ENCODE measurements at regions not wholly inside any gene's neighbourhood (a gene's known extent, or its start where the extent isn't known, plus 50 kb on each side); places are given as distances from the start of the nearest gene placed in this dataset.

DNA sequence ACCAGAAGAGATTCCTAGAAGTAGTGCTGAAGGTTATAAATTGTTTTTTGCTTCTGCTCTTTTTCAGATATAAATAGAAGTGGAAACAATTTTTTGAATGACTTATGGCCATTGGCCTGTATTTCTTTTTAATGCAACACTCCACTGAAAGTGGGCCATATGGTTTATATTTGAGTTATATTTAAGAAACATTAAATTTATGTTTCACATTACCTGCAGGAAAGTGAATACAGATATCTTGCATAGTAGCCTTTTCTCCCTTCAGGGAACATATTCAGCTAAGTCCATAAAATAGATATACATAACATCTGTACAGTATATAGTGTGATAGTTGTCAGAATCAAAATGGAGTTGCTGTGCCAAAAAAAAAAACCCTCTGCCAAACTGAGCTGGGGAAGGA lies 53.1 kb upstream of the EFEMP1 start:
- H3K9me3 Mint-ChIP-seq: no peaks in the 10 kb centered on the region; the same call in 1 of the 2 replicates
- CTCF ChIA-PET: interaction anchor here (0.9 to 1.2 kb wide), 2 partner anchors 10 to 15 kb away, joined by 3 to 6 read pairs; no protein-coding TSS in a partner anchor

More for the DNA sequence above, 53.1 kb upstream of the EFEMP1 start:
- no peak overlapping the region for H3K4me3 Mint-ChIP-seq
- peaks cover 2% of the 10 kb centered on the region; the same call in 1 of the 2 replicates for H3K4me1 Mint-ChIP-seq
- no peaks in the 10 kb centered on the region for H3K36me3 Mint-ChIP-seq
- no peaks in the 10 kb centered on the region for H3K27me3 Mint-ChIP-seq (ENCODE audit: low read depth)
- ATAC-seq (no peak), DNase-seq (ENCODE audit: low spot score) (no peak)
- H3K27ac Mint-ChIP-seq: no peak overlapping the region
- POLR2A ChIA-PET: no interaction called here
- TF ChIP-seq ZNF512 (CRISPR knock-in tag; IDR thresholded peaks at IDR 0.05; ENCODE audit: borderline replicate concordance) (no peak), JAZF1 (CRISPR knock-in tag; IDR thresholded peaks at IDR 0.05) (no peak), GRHL2 (CRISPR knock-in tag; IDR thresholded peaks at IDR 0.05; ENCODE audit: insufficient replicate concordance, severe bottlenecking) (no peak), JUN (CRISPR knock-in tag; IDR thresholded peaks at IDR 0.05) (no peak), ZSCAN18 (CRISPR knock-in tag; IDR thresholded peaks at IDR 0.05) (no peak), ATF1 (CRISPR knock-in tag; IDR thresholded peaks at IDR 0.05) (no peak), CREM (CRISPR knock-in tag; IDR thresholded peaks at IDR 0.05) (no peak), NR2C2 (CRISPR knock-in tag; IDR thresholded peaks at IDR 0.05) (no peak), NFE2L1 (CRISPR knock-in tag; IDR thresholded peaks at IDR 0.05) (no peak), EMX1 (CRISPR knock-in tag; IDR thresholded peaks at IDR 0.05) (no peak), ERG (CRISPR knock-in tag; IDR thresholded peaks at IDR 0.05) (no peak), ZNF138 (CRISPR knock-in tag; conservative IDR thresholded peaks at IDR 0.05) (no peak), TEAD4 (CRISPR knock-in tag; IDR thresholded peaks at IDR 0.05) (no peak), PRDM15 (CRISPR knock-in tag; IDR thresholded peaks at IDR 0.05) (no peak)
- TF ChIP-seq, protein P1, sequence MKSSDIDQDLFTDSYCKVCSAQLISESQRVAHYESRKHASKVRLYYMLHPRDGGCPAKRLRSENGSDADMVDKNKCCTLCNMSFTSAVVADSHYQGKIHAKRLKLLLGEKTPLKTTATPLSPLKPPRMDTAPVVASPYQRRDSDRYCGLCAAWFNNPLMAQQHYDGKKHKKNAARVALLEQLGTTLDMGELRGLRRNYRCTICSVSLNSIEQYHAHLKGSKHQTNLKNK (CRISPR knock-in tag; IDR thresholded peaks at IDR 0.05): no peak
